ENCODE measurements at regions not wholly inside any gene's neighbourhood (a gene's known extent, or its start where the extent isn't known, plus 50 kb on each side); places are given as distances from the start of the nearest gene placed in this dataset.
"Not testable (repeated sequence)": the region's sequence is repeated elsewhere in the genome, so short reads cannot be mapped to it uniquely, and the experiment has no call there.

- Histone ChIP-seq H3K9me3 (ENCODE audit: low read depth) (no peaks in the 10 kb centered on the region), H3K4me1 (no peaks in the 10 kb centered on the region), H3K36me3 (no peaks in the 10 kb centered on the region), H3F3A (ENCODE audit: low read depth) (no peaks in the 10 kb centered on the region), H3K27ac (no peak overlapping the region), H2AFZ (replicated peaks) (no peak overlapping the region), H3K79me2 (ENCODE audit: low read depth) (no peaks in the 10 kb centered on the region), H3K9ac (no peak overlapping the region), H3K27me3 (no peaks in the 10 kb centered on the region), H4K20me1 (ENCODE audit: low read depth) (no peaks in the 10 kb centered on the region), H3K4me2 (no peak overlapping the region), H3K4me3 (no peak overlapping the region)
- H3K27ac Mint-ChIP-seq = no peak overlapping the region
- H3K9me3 Mint-ChIP-seq = no peaks in the 10 kb centered on the region
- H3K27me3 Mint-ChIP-seq (ENCODE audit: insufficient read depth, low read depth) = no peaks in the 10 kb centered on the region
- H3K4me1 Mint-ChIP-seq = no peaks in the 10 kb centered on the region
- TF ChIP-seq EZH2 (IDR thresholded peaks at IDR 0.05) (no peak), EZH2phosphoT487 (IDR thresholded peaks at IDR 0.05) (no peak), CTCF (IDR thresholded peaks at IDR 0.05) (no peak)
- no peak overlapping the region for H3K4me3 Mint-ChIP-seq
- DNase-seq (ENCODE audit: low spot score) = no peak
- no peaks in the 10 kb centered on the region for H3K36me3 Mint-ChIP-seq
Observed at GRCh38 chrX:138986235-138986634, 274.7 kb upstream of the FGF13 start.

GRCh38 chrX:138982365-138982764 is 270.8 kb upstream of the FGF13 start:
- no peaks in the 10 kb centered on the region for H3K27me3 Mint-ChIP-seq (ENCODE audit: insufficient read depth, low read depth)
- no peak overlapping the region for H3K4me3 ChIP-seq
- H3K36me3 Mint-ChIP-seq = no peaks in the 10 kb centered on the region
- H3K4me1 ChIP-seq = no peaks in the 10 kb centered on the region
- no peaks in the 10 kb centered on the region for H3K36me3 ChIP-seq
- no peak overlapping the region for H3K9ac ChIP-seq
- no peak overlapping the region for H2AFZ ChIP-seq (replicated peaks)
- H3K27ac Mint-ChIP-seq = no peak overlapping the region
- H3K9me3 Mint-ChIP-seq = no peaks in the 10 kb centered on the region
- no peak overlapping the region for H3K4me3 Mint-ChIP-seq
- no peaks in the 10 kb centered on the region for H3K79me2 ChIP-seq (ENCODE audit: low read depth)
- no peak for TF ChIP-seq EZH2phosphoT487 (IDR thresholded peaks at IDR 0.05)
- TF ChIP-seq CTCF (IDR thresholded peaks at IDR 0.05) = no peak
- TF ChIP-seq EZH2 (IDR thresholded peaks at IDR 0.05) = no peak
- no peak overlapping the region for H3K27ac ChIP-seq
- H3K9me3 ChIP-seq (ENCODE audit: low read depth) = no peaks in the 10 kb centered on the region
- no peaks in the 10 kb centered on the region for H4K20me1 ChIP-seq (ENCODE audit: low read depth)
- no peak for DNase-seq (ENCODE audit: low spot score)
- H3K27me3 ChIP-seq = no peaks in the 10 kb centered on the region
- H3K4me2 ChIP-seq = no peak overlapping the region
- no peaks in the 10 kb centered on the region for H3F3A ChIP-seq (ENCODE audit: low read depth)
- H3K4me1 Mint-ChIP-seq = no peaks in the 10 kb centered on the region

- H3K4me3 ChIP-seq = no peak overlapping the region
- Mint-ChIP-seq H3K9me3 (peaks cover 10% of the 10 kb centered on the region), H3K27me3 (ENCODE audit: insufficient read depth, low read depth) (peaks cover 2% of the 10 kb centered on the region)
Observed at GRCh38 chrX:138964501-138964900, 253.0 kb upstream of the FGF13 start.

GRCh38 chrX:138962419-138962818 is 250.9 kb upstream of the FGF13 start:
- not testable (repeated sequence) for H3K27me3 Mint-ChIP-seq (ENCODE audit: insufficient read depth, low read depth); H3K4me3 Mint-ChIP-seq; H3K9me3 ChIP-seq (ENCODE audit: low read depth); H3K9ac ChIP-seq; H3K4me1 ChIP-seq; H3F3A ChIP-seq (ENCODE audit: low read depth); H3K79me2 ChIP-seq (ENCODE audit: low read depth); H3K36me3 ChIP-seq; H3K36me3 Mint-ChIP-seq; H3K27me3 ChIP-seq; H4K20me1 ChIP-seq (ENCODE audit: low read depth); H3K27ac Mint-ChIP-seq; H2AFZ ChIP-seq (replicated peaks); H3K4me1 Mint-ChIP-seq; H3K4me3 ChIP-seq; DNase-seq (ENCODE audit: low spot score); H3K4me2 ChIP-seq; H3K27ac ChIP-seq
- H3K9me3 Mint-ChIP-seq = peaks cover 10% of the 10 kb centered on the region

More at GRCh38 chrX:138964501-138964900, 253.0 kb upstream of the FGF13 start:
- no peak for TF ChIP-seq EZH2 (IDR thresholded peaks at IDR 0.05)
- TF ChIP-seq CTCF (IDR thresholded peaks at IDR 0.05) = no peak
- no peak for TF ChIP-seq EZH2phosphoT487 (IDR thresholded peaks at IDR 0.05)
- Histone ChIP-seq H3K9me3 (ENCODE audit: low read depth) (no peaks in the 10 kb centered on the region), H2AFZ (replicated peaks) (no peak overlapping the region), H3K9ac (no peak overlapping the region), H3K27ac (no peak overlapping the region), H3K27me3 (no peaks in the 10 kb centered on the region), H3K4me1 (no peaks in the 10 kb centered on the region), H3K36me3 (no peaks in the 10 kb centered on the region), H3K4me2 (no peak overlapping the region), H3K79me2 (ENCODE audit: low read depth) (no peaks in the 10 kb centered on the region), H4K20me1 (ENCODE audit: low read depth) (no peaks in the 10 kb centered on the region), H3F3A (ENCODE audit: low read depth) (no peaks in the 10 kb centered on the region)
- Mint-ChIP-seq H3K4me3 (no peak overlapping the region), H3K27ac (no peak overlapping the region), H3K4me1 (no peaks in the 10 kb centered on the region), H3K36me3 (no peaks in the 10 kb centered on the region)
- no peak for DNase-seq (ENCODE audit: low spot score)
